Activated CD8-positive, alpha-beta T cell treated with anti-CD3 and anti-CD28 coated beads for 36 hours (primary cell): ENCODE measurements at regions not wholly inside any gene's neighbourhood (a gene's known extent, or its start where the extent isn't known, plus 50 kb on each side); places are given as distances from the start of the nearest gene placed in this dataset.

Experiments used
- ATAC-seq: fragments of 200-7000 bp; cut with Tn5 transposase; one replicate; pipeline ENCODE4 v1.10.0; 2021; ENCODE audit warnings: mild to moderate bottlenecking, moderate library complexity
- CTCF ChIA-PET: fragments of 350-600 bp; sonication (Branson Sonifier 250); formaldehyde crosslinking; loops from one replicate; lab custom pipeline; 2021; ENCODE audit warnings: antibody characterized with exemption; lab: Charles Lee
- POLR2A ChIA-PET: fragments of 350-600 bp; sonication (Branson Sonifier 250); formaldehyde crosslinking; loops from one replicate; lab custom pipeline; 2021; ENCODE audit warnings: antibody characterized with exemption; lab: Charles Lee
- DNase-seq: peaks from one replicate; pipeline ENCODE4 v3.0.0-alpha.2; 2020
- H3K27ac Mint-ChIP-seq: one replicate; pipeline ENCODE4 v1.8.0; 2021; ENCODE audit warnings: mild to moderate bottlenecking, mixed read lengths
- H3K27me3 Mint-ChIP-seq: one replicate; pipeline ENCODE4 v1.8.0; 2021; ENCODE audit warnings: mixed read lengths
- H3K36me3 Mint-ChIP-seq: one replicate; pipeline ENCODE4 v1.8.0; 2021; ENCODE audit warnings: low read depth, mixed read lengths
- H3K4me1 Mint-ChIP-seq: one replicate; pipeline ENCODE4 v1.8.0; 2021; ENCODE audit warnings: low read depth, mixed read lengths
- H3K4me3 Mint-ChIP-seq: one replicate; pipeline ENCODE4 v1.8.0; 2021; ENCODE audit warnings: mild to moderate bottlenecking, moderate library complexity, mixed read lengths
- H3K9me3 Mint-ChIP-seq: one replicate; pipeline ENCODE4 v1.8.0; 2021; ENCODE audit warnings: mixed read lengths
- intact Hi-C: fragments of 100-400 bp; cut with micrococcal nuclease; formaldehyde crosslinking; loops from one replicate; pipeline ENCODE4 v1.10.0; 2022
- TF ChIP-seq, protein P1 (sequence below): fragments of 200-600 bp; IDR thresholded peaks from one replicate; pipeline ENCODE4 v1.8.0; 2022; ENCODE audit warnings: antibody characterized with exemption, mild to moderate bottlenecking

- H3K4me1 Mint-ChIP-seq, result peaks cover 29% of the 10 kb centered on the region
- ChIA-PET POLR2A (no interaction called here), CTCF (no interaction called here)
- DNase-seq (no peak), ATAC-seq (no peak)
- TF ChIP-seq, protein P1, sequence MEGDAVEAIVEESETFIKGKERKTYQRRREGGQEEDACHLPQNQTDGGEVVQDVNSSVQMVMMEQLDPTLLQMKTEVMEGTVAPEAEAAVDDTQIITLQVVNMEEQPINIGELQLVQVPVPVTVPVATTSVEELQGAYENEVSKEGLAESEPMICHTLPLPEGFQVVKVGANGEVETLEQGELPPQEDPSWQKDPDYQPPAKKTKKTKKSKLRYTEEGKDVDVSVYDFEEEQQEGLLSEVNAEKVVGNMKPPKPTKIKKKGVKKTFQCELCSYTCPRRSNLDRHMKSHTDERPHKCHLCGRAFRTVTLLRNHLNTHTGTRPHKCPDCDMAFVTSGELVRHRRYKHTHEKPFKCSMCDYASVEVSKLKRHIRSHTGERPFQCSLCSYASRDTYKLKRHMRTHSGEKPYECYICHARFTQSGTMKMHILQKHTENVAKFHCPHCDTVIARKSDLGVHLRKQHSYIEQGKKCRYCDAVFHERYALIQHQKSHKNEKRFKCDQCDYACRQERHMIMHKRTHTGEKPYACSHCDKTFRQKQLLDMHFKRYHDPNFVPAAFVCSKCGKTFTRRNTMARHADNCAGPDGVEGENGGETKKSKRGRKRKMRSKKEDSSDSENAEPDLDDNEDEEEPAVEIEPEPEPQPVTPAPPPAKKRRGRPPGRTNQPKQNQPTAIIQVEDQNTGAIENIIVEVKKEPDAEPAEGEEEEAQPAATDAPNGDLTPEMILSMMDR, result no peak
- no peak overlapping the region for H3K4me3 Mint-ChIP-seq
- H3K27me3 Mint-ChIP-seq, result no peaks in the 10 kb centered on the region
- H3K27ac Mint-ChIP-seq, result no peak overlapping the region
- no peaks in the 10 kb centered on the region for H3K36me3 Mint-ChIP-seq
- intact Hi-C loops, result loop anchor here (10.0 kb wide), 1 partner anchor 110 kb away; no protein-coding TSS in a partner anchor
- peaks cover 9% of the 10 kb centered on the region for H3K9me3 Mint-ChIP-seq
Observed at GRCh38 chr5:158544388-158545339, 555.1 kb downstream of the EBF1 start.

- ATAC-seq (peak; percentile 64), DNase-seq (no peak)
- Mint-ChIP-seq H3K4me3 (no peak overlapping the region), H3K27me3 (no peaks in the 10 kb centered on the region), H3K27ac (peak overlapping the region; percentile 16), H3K4me1 (peaks cover 33% of the 10 kb centered on the region), H3K36me3 (no peaks in the 10 kb centered on the region), H3K9me3 (peaks cover 9% of the 10 kb centered on the region)
- intact Hi-C loops, result loop anchor here (10.0 kb wide), 1 partner anchor 109 kb away; no protein-coding TSS in a partner anchor
- POLR2A ChIA-PET, result no interaction called here
- CTCF ChIA-PET, result no interaction called here
- TF ChIP-seq, protein P1, result no peak
Observed at GRCh38 chr5:158543539-158544387, 556.0 kb downstream of the EBF1 start.

- POLR2A ChIA-PET, result no interaction called here
- peaks cover 39% of the 10 kb centered on the region for H3K4me1 Mint-ChIP-seq
Observed at GRCh38 chr5:158541536-158542297, 558.0 kb downstream of the EBF1 start.

DNA sequence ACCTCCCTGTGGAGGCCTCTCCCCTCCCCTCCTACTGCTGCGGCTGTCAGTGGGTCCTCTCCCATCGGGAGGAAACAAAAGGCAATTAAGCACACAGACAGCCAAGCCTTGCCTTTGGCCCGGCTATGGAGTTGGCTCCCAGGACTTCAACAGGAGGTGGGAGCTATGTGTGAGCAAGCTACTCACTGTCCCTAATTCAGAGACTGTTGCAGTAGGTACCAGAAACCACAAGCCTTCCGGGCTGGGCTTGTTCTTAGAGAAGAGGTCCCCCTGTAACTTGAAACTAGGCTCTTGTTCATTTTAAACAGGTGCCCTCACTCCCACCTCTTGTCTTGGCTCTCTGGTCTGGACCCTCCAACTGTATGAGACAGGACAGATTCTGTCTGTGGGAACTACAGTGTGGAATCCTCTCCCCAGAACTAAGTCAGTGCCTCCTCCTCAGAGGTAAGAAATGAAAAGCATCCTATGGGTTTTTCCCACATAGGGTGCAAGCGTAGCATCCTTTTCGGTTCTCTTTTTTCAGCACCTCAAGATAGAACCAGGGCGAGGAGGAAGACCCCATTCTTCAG, 561.1 kb downstream of the EBF1 start:
- Mint-ChIP-seq H3K9me3 (no peaks in the 10 kb centered on the region), H3K27me3 (no peaks in the 10 kb centered on the region), H3K4me1 (peaks cover 26% of the 10 kb centered on the region), H3K27ac (no peak overlapping the region), H3K4me3 (no peak overlapping the region), H3K36me3 (no peaks in the 10 kb centered on the region)
- no peak for ATAC-seq
- intact Hi-C loops, result no loop called here
- CTCF ChIA-PET, result no interaction called here
- DNase-seq, result peak; percentile 30
- TF ChIP-seq, protein P1, result no peak
- POLR2A ChIA-PET, result no interaction called here

More at GRCh38 chr5:158541536-158542297, 558.0 kb downstream of the EBF1 start:
- peak overlapping the region; percentile 69 for H3K27ac Mint-ChIP-seq
- CTCF ChIA-PET, result no interaction called here
- TF ChIP-seq, protein P1, result no peak
- peak; percentile 26 for DNase-seq
- ATAC-seq, result peak; percentile 53
- H3K27me3 Mint-ChIP-seq, result no peaks in the 10 kb centered on the region
- intact Hi-C loops, result loop anchor here (10.0 kb wide), 1 partner anchor 107 kb away; no protein-coding TSS in a partner anchor
- no peaks in the 10 kb centered on the region for H3K9me3 Mint-ChIP-seq
- no peak overlapping the region for H3K4me3 Mint-ChIP-seq
- H3K36me3 Mint-ChIP-seq, result no peaks in the 10 kb centered on the region
